ENCODE measurements at regions not wholly inside any gene's neighbourhood (a gene's known extent, or its start where the extent isn't known, plus 50 kb on each side); places are given as distances from the start of the nearest gene placed in this dataset.
"Not testable (repeated sequence)": the region's sequence is repeated elsewhere in the genome, so short reads cannot be mapped to it uniquely, and the experiment has no call there.

DNA sequence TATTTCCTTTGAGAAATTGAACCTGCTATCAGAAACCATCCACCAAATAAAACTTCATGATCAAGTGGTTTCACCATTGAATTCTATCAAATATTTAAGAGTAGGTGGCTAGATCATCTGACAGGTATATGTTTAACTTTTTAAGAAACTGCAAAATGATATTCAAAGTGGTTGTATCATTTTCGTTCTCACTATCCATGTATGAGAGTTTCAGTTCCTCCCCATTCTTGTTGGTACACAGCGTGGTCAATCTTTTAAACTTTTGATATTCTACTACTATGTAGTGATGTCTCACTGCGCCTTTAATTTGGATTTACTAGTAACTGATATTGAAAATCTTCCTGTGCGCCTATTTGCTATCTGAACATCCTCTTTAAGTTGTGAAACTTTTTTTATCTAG lies 163.7 kb downstream of the CYB561 start:
- Histone ChIP-seq H3K4me3 (no peak overlapping the region), H3K27ac (no peak overlapping the region), H3K27me3 (no peaks in the 10 kb centered on the region), H3K36me3 (no peaks in the 10 kb centered on the region), H3K9me3 (peaks cover 0 to 17% (median 9%) of the 10 kb centered on the region in 4 donors), H3K4me1 (peaks cover 0 to 3% (median 0%) of the 10 kb centered on the region in 4 donors)
- no peak for ATAC-seq (ENCODE audit: low FRiP score in 2 of 2)
- TF ChIP-seq POLR2AphosphoS5 (IDR thresholded peaks at IDR 0.05) (no peak), CTCF (IDR thresholded peaks at IDR 0.05) (no peak), POLR2A (IDR thresholded peaks at IDR 0.05) (no peak), EP300 (IDR thresholded peaks at IDR 0.05) (no peak)
- 86 to 88% methylated on average over 4 of the region's 4 CpGs for WGBS, 2 donors
- DNase-seq, result no peak

DNA sequence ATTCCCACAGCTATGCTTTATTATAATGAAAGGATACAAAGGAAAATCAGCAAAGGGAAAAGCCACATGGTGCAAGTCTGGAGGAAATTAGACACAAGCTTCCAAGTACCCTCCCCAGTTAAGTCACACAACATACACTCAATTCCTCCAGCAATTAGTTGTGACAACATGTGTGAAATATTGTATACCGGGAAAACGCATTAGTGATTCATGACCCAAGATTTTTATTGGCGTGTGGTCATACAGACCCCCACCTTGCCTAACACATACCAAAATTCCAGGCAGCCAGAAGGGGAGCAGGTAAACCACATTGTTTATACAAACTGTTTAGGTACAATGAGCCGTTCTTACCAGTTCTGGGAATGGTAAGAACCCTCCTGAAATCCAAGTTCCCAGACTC lies 160.6 kb downstream of the CYB561 start:
- no peak overlapping the region for H3K4me3 ChIP-seq
- DNase-seq (no peak), ATAC-seq (ENCODE audit: low FRiP score in 2 of 2) (no peak)
- no peak overlapping the region for H3K27ac ChIP-seq
- H3K4me1 ChIP-seq, result no peaks in the 10 kb centered on the region
- H3K9me3 ChIP-seq, result peaks cover 0 to 17% (median 9%) of the 10 kb centered on the region in 4 donors
- no peak for TF ChIP-seq EP300 (IDR thresholded peaks at IDR 0.05)
- no peak for TF ChIP-seq POLR2A (IDR thresholded peaks at IDR 0.05)
- TF ChIP-seq CTCF (IDR thresholded peaks at IDR 0.05), result no peak
- TF ChIP-seq POLR2AphosphoS5 (IDR thresholded peaks at IDR 0.05), result no peak
- 95% methylated on average over 4 of the region's 4 CpGs for WGBS, 2 donors
- no peaks in the 10 kb centered on the region for H3K36me3 ChIP-seq
- no peaks in the 10 kb centered on the region for H3K27me3 ChIP-seq

DNA sequence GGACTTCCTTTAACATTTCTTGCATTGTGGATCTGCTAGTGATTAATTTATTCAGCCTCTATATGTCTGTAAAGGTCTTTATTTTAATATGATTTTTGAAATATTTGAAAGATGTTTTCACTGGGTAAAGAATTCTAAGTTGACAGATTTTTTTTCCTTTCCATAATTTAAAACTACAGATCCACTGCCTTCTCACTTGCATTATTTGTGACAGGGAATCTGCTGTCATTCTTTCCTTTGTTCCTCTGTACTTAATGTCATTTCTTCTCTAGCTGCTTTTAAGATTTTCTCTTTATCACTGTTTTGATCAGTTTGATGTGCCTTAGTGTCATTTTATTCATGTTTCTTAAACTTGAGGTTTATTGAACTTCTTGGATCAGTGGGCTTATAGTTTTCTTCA lies 159.9 kb downstream of the CYB561 start:
- Histone ChIP-seq H3K27me3 (no peaks in the 10 kb centered on the region), H3K9me3 (peaks cover 0 to 17% (median 9%) of the 10 kb centered on the region in 4 donors), H3K36me3 (no peaks in the 10 kb centered on the region), H3K4me3 (no peak overlapping the region), H3K4me1 (no peaks in the 10 kb centered on the region), H3K27ac (no peak overlapping the region)
- no peak for TF ChIP-seq POLR2A (IDR thresholded peaks at IDR 0.05)
- no peak for TF ChIP-seq CTCF (IDR thresholded peaks at IDR 0.05)
- TF ChIP-seq EP300 (IDR thresholded peaks at IDR 0.05), result no peak
- TF ChIP-seq POLR2AphosphoS5 (IDR thresholded peaks at IDR 0.05), result no peak
- DNase-seq, result no peak
- ATAC-seq (ENCODE audit: low FRiP score in 2 of 2), result no peak

GRCh38 chr17:63287006-63287405 lies 159.1 kb downstream of the CYB561 start:
- H3K27me3 ChIP-seq; H3K4me1 ChIP-seq; H3K4me3 ChIP-seq; DNase-seq; H3K36me3 ChIP-seq; H3K27ac ChIP-seq; ATAC-seq (ENCODE audit: low FRiP score in 2 of 2): not testable (repeated sequence)
- WGBS, 2 donors, result 97% methylated on average over 4 of the region's 4 CpGs
- peaks cover 0 to 17% (median 9%) of the 10 kb centered on the region in 4 donors for H3K9me3 ChIP-seq

GRCh38 chr17:63289931-63290330 lies 156.2 kb downstream of the CYB561 start:
- H3K4me3 ChIP-seq, result no peak overlapping the region
- no peaks in the 10 kb centered on the region for H3K4me1 ChIP-seq
- no peak for ATAC-seq (ENCODE audit: low FRiP score in 2 of 2)
- no peaks in the 10 kb centered on the region for H3K36me3 ChIP-seq
- DNase-seq, result no peak
- TF ChIP-seq EP300 (IDR thresholded peaks at IDR 0.05), result no peak
- WGBS, 2 donors, result 100% methylated on average over 1 of the region's 1 CpG
- H3K27me3 ChIP-seq, result no peaks in the 10 kb centered on the region
- peaks cover 0 to 12% (median 8%) of the 10 kb centered on the region in 4 donors for H3K9me3 ChIP-seq
- H3K27ac ChIP-seq, result no peak overlapping the region

DNA sequence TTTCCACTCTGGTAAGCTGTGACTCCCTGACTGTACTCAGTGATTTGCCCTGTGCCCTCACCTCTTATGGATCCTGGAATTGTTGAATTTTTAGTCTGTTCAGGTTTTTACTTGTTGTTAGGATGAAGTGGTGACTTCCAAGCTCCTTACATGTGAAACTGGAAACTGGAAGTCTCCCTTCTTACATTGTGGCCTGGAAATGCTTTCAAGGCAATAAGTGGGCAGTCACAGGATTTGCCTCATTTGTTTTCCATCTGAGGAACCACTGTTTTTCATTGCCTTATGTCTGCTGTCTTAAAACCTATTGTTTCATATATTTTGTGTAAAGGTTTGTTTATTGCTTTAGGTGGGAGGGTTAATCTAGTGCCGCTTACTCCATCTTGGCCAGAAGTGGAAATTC lies 155.8 kb downstream of the CYB561 start:
- peaks cover 0 to 12% (median 8%) of the 10 kb centered on the region in 4 donors for H3K9me3 ChIP-seq
- no peaks in the 10 kb centered on the region for H3K4me1 ChIP-seq
- H3K4me3 ChIP-seq, result no peak overlapping the region
- TF ChIP-seq POLR2AphosphoS5 (IDR thresholded peaks at IDR 0.05), result no peak
- TF ChIP-seq EP300 (IDR thresholded peaks at IDR 0.05), result no peak
- TF ChIP-seq POLR2A (IDR thresholded peaks at IDR 0.05), result no peak
- no peak for TF ChIP-seq CTCF (IDR thresholded peaks at IDR 0.05)
- 93 to 100% methylated on average over 1 of the region's 1 CpG for WGBS, 2 donors
- H3K27ac ChIP-seq, result no peak overlapping the region
- no peaks in the 10 kb centered on the region for H3K27me3 ChIP-seq
- ATAC-seq (ENCODE audit: low FRiP score in 2 of 2), result no peak
- no peaks in the 10 kb centered on the region for H3K36me3 ChIP-seq
- no peak for DNase-seq
